Gastrocnemius medialis (tissue), 4 donors: ENCODE measurements at regions not wholly inside any gene's neighbourhood (a gene's known extent, or its start where the extent isn't known, plus 50 kb on each side); places are given as distances from the start of the nearest gene placed in this dataset.

Source experiments
- ATAC-seq, 2 donors: fragments of 150-250 bp; one replicate each; pipeline ENCODE4 v1.9.1; 2016
- DNase-seq, 2 donors: peaks; one replicate each; pipeline ENCODE4 v3.0.0-alpha.2; 2019
- H3K27ac ChIP-seq, 4 donors: fragments of 200-600 bp; sonication (generic); 1 replicate in 1 of 4; 2 replicates in 3 of 4; pipeline ENCODE4 v1.5.1; 2016 to 2018; ENCODE audit warnings: mild to moderate bottlenecking in 2 of 4, moderate library complexity in 1 of 4
- H3K27me3 ChIP-seq, 3 donors: fragments of 200-600 bp; sonication (generic) in 2 of 3; 1 replicate in 1 of 3; 2 replicates in 2 of 3; pipeline versions ENCODE4 v1.5.1 to v1.6.0; 2016 to 2019; ENCODE audit warnings: mild to moderate bottlenecking in 1 of 3, moderate library complexity in 1 of 3
- H3K36me3 ChIP-seq, 2 donors: fragments of 200-600 bp; sonication (generic) in 1 of 2; one replicate each; pipeline ENCODE4 v1.5.1; 2017 to 2018
- H3K4me1 ChIP-seq, 2 donors: fragments of 200-600 bp; sonication (generic) in 1 of 2; one replicate each; pipeline ENCODE4 v1.5.1; 2016 to 2017; ENCODE audit warnings: mild to moderate bottlenecking in 2 of 2
- H3K4me3 ChIP-seq, 4 donors: fragments of 200-600 bp; sonication (generic) in 3 of 4; 1 replicate in 1 of 4; 2 replicates in 3 of 4; pipeline ENCODE4 v1.5.1; 2016 to 2019; ENCODE audit warnings: mild to moderate bottlenecking in 2 of 4
- H3K9me3 ChIP-seq, 3 donors: fragments of 200-600 bp; sonication (generic) in 2 of 3; 1 replicate in 1 of 3; 2 replicates in 2 of 3; pipeline ENCODE4 v1.5.1; 2016 to 2019
- CTCF ChIP-seq, 5 experiments: fragments of 450-650 bp in 3 of 5; fragments of 200-600 bp in 2 of 5; sonication (generic) in 2 of 5; IDR thresholded peaks in 4 of 5; conservative IDR thresholded peaks in 1 of 5; 1 replicate in 4 of 5; 2 replicates in 1 of 5; pipeline ENCODE4 v1.5.1; 2016 to 2019; ENCODE audit warnings: antibody characterized with exemption in 5 of 5, mild to moderate bottlenecking in 3 of 5, moderate library complexity in 3 of 5
- POLR2A ChIP-seq, 2 donors: fragments of 450-650 bp; IDR thresholded peaks; one replicate each; pipeline ENCODE4 v1.6.1; 2017; ENCODE audit warnings: antibody characterized with exemption in 2 of 2, mild to moderate bottlenecking in 2 of 2, moderate library complexity in 2 of 2
- in situ Hi-C, 4 donors: fragments of 200-750 bp; cut with MboI; loops; one replicate each; pipeline versions ENCODE4 v1.15.0 to v1.8.0; 2017; ENCODE audit warnings: low sequenced_read_pairs in 4 of 4
- intact Hi-C: fragments of 100-400 bp; cut with DNase I; formaldehyde crosslinking; loops from one replicate; pipeline ENCODE4 v1.15.1; 2023; ENCODE audit warnings: low total_unique reads

- no peak for DNase-seq
- no peaks in the 10 kb centered on the region for H3K27me3 ChIP-seq
- intact Hi-C loops (no loop called here), in situ Hi-C loops (no loop called here)
- TF ChIP-seq CTCF (IDR thresholded peaks at IDR 0.05 in 4 of 5, conservative IDR thresholded peaks at IDR 0.05 in 1 of 5) = no peak
- no peak for TF ChIP-seq POLR2A (IDR thresholded peaks at IDR 0.05)
- ATAC-seq = no peak
- no peaks in the 10 kb centered on the region for H3K9me3 ChIP-seq
- H3K4me1 ChIP-seq = peaks cover 23 to 27% of the 10 kb centered on the region in 2 donors
- no peak overlapping the region for H3K4me3 ChIP-seq
- H3K36me3 ChIP-seq = no peaks in the 10 kb centered on the region
- H3K27ac ChIP-seq = no peak overlapping the region
These were observed 95.6 kb upstream of the SLC4A4 start for GRCh38 chr4:71243091-71243833.

GRCh38 chr4:71247706-71248105 lies 91.1 kb upstream of the SLC4A4 start:
- no peak for TF ChIP-seq CTCF (IDR thresholded peaks at IDR 0.05 in 4 of 5, conservative IDR thresholded peaks at IDR 0.05 in 1 of 5)
- no peak for TF ChIP-seq POLR2A (IDR thresholded peaks at IDR 0.05)
- no peaks in the 10 kb centered on the region for H3K27me3 ChIP-seq
- peaks cover 4 to 16% of the 10 kb centered on the region in 2 donors for H3K4me1 ChIP-seq
- DNase-seq = no peak
- in situ Hi-C loops (no loop called here), intact Hi-C loops (no loop called here)
- no peak for ATAC-seq
- H3K9me3 ChIP-seq = no peaks in the 10 kb centered on the region
- H3K36me3 ChIP-seq = no peaks in the 10 kb centered on the region
- no peak overlapping the region for H3K27ac ChIP-seq
- H3K4me3 ChIP-seq = no peak overlapping the region

GRCh38 chr4:71251261-71251660 lies 87.6 kb upstream of the SLC4A4 start:
- in situ Hi-C loops (no loop called here), intact Hi-C loops (no loop called here)
- peak in 1 of 2 donors; percentile 41 for ATAC-seq
- TF ChIP-seq POLR2A (IDR thresholded peaks at IDR 0.05) (no peak), CTCF (IDR thresholded peaks at IDR 0.05 in 4 of 5, conservative IDR thresholded peaks at IDR 0.05 in 1 of 5) (no peak)
- no peak for DNase-seq
- peaks cover 4 to 33% of the 10 kb centered on the region in 2 donors for H3K4me1 ChIP-seq
- H3K4me3 ChIP-seq = no peak overlapping the region
- no peak overlapping the region for H3K27ac ChIP-seq
- no peaks in the 10 kb centered on the region for H3K36me3 ChIP-seq
- H3K27me3 ChIP-seq = no peaks in the 10 kb centered on the region
- H3K9me3 ChIP-seq = no peaks in the 10 kb centered on the region

GRCh38 chr4:71253545-71253944 lies 85.3 kb upstream of the SLC4A4 start:
- no peak for DNase-seq
- Histone ChIP-seq H3K9me3 (no peaks in the 10 kb centered on the region), H3K4me1 (peaks cover 4 to 31% of the 10 kb centered on the region in 2 donors), H3K27me3 (no peaks in the 10 kb centered on the region), H3K27ac (no peak overlapping the region), H3K4me3 (no peak overlapping the region), H3K36me3 (no peaks in the 10 kb centered on the region)
- TF ChIP-seq POLR2A (IDR thresholded peaks at IDR 0.05) (no peak), CTCF (IDR thresholded peaks at IDR 0.05 in 4 of 5, conservative IDR thresholded peaks at IDR 0.05 in 1 of 5) (no peak)
- ATAC-seq = no peak
- intact Hi-C loops (no loop called here), in situ Hi-C loops (no loop called here)
